ENCODE measurements at regions not wholly inside any gene's neighbourhood (a gene's known extent, or its start where the extent isn't known, plus 50 kb on each side); places are given as distances from the start of the nearest gene placed in this dataset.
"Not testable (repeated sequence)": the region's sequence is repeated elsewhere in the genome, so short reads cannot be mapped to it uniquely, and the experiment has no call there.

GRCh38 chr13:44669534-44669933 lies 93.4 kb upstream of the TSC22D1 start:
- no peaks in the 10 kb centered on the region for H4K20me1 ChIP-seq (ENCODE audit: insufficient read depth, low read length)
- H3K9me3 ChIP-seq (replicated peaks; ENCODE audit: insufficient read depth, low read length): no peaks in the 10 kb centered on the region
- no peaks in the 10 kb centered on the region for H3F3A ChIP-seq (ENCODE audit: insufficient read depth, low read length)
- H3K27ac ChIP-seq (ENCODE audit: low read length): no peak overlapping the region
- H3K9ac ChIP-seq (ENCODE audit: low read length): no peak overlapping the region
- H3K79me2 ChIP-seq (ENCODE audit: low read length): no peaks in the 10 kb centered on the region
- no peaks in the 10 kb centered on the region for H3K4me1 ChIP-seq (ENCODE audit: low read length)
- no peaks in the 10 kb centered on the region for H3K9me2 ChIP-seq (replicated peaks; ENCODE audit: insufficient read depth, low read length)
- H3K27me3 ChIP-seq (replicated peaks; ENCODE audit: insufficient read depth, low read length): no peaks in the 10 kb centered on the region
- DNase-seq: no peak
- no peak overlapping the region for H3K4me2 ChIP-seq (ENCODE audit: low read depth, low read length)
- H3K4me3 ChIP-seq (ENCODE audit: low read length): no peak overlapping the region
- TF ChIP-seq EZH2phosphoT487 (IDR thresholded peaks at IDR 0.05; ENCODE audit: low read length) (no peak), CTCF (IDR thresholded peaks at IDR 0.05; ENCODE audit: low read length) (no peak), EZH2 (optimal IDR thresholded peaks at IDR 0.05; ENCODE audit: low read depth, low read length) (no peak)
- no peaks in the 10 kb centered on the region for H3K36me3 ChIP-seq (replicated peaks; ENCODE audit: insufficient read depth, low read length)
- H2AFZ ChIP-seq (ENCODE audit: low read length): no peak overlapping the region

GRCh38 chr13:44668688-44669087 lies 92.6 kb upstream of the TSC22D1 start:
- TF ChIP-seq EZH2 (optimal IDR thresholded peaks at IDR 0.05; ENCODE audit: low read depth, low read length) (no peak), CTCF (IDR thresholded peaks at IDR 0.05; ENCODE audit: low read length) (no peak), EZH2phosphoT487 (IDR thresholded peaks at IDR 0.05; ENCODE audit: low read length) (no peak)
- no peaks in the 10 kb centered on the region for H3K9me2 ChIP-seq (replicated peaks; ENCODE audit: insufficient read depth, low read length)
- no peak overlapping the region for H3K4me3 ChIP-seq (ENCODE audit: low read length)
- H3K27ac ChIP-seq (ENCODE audit: low read length): no peak overlapping the region
- no peaks in the 10 kb centered on the region for H3K36me3 ChIP-seq (replicated peaks; ENCODE audit: insufficient read depth, low read length)
- H3K9ac ChIP-seq (ENCODE audit: low read length): no peak overlapping the region
- no peaks in the 10 kb centered on the region for H3K79me2 ChIP-seq (ENCODE audit: low read length)
- no peak overlapping the region for H2AFZ ChIP-seq (ENCODE audit: low read length)
- DNase-seq: no peak
- no peaks in the 10 kb centered on the region for H4K20me1 ChIP-seq (ENCODE audit: insufficient read depth, low read length)
- H3K4me1 ChIP-seq (ENCODE audit: low read length): no peaks in the 10 kb centered on the region
- no peak overlapping the region for H3K4me2 ChIP-seq (ENCODE audit: low read depth, low read length)
- no peaks in the 10 kb centered on the region for H3K9me3 ChIP-seq (replicated peaks; ENCODE audit: insufficient read depth, low read length)
- H3K27me3 ChIP-seq (replicated peaks; ENCODE audit: insufficient read depth, low read length): no peaks in the 10 kb centered on the region
- no peaks in the 10 kb centered on the region for H3F3A ChIP-seq (ENCODE audit: insufficient read depth, low read length)

- Histone ChIP-seq H3K9me3 (replicated peaks; ENCODE audit: insufficient read depth, low read length) (no peaks in the 10 kb centered on the region), H3F3A (ENCODE audit: insufficient read depth, low read length) (no peaks in the 10 kb centered on the region), H3K27ac (ENCODE audit: low read length) (no peak overlapping the region), H3K9me2 (replicated peaks; ENCODE audit: insufficient read depth, low read length) (no peaks in the 10 kb centered on the region), H2AFZ (ENCODE audit: low read length) (no peak overlapping the region), H4K20me1 (ENCODE audit: insufficient read depth, low read length) (no peaks in the 10 kb centered on the region), H3K9ac (ENCODE audit: low read length) (no peak overlapping the region), H3K4me3 (ENCODE audit: low read length) (no peak overlapping the region), H3K36me3 (replicated peaks; ENCODE audit: insufficient read depth, low read length) (no peaks in the 10 kb centered on the region), H3K79me2 (ENCODE audit: low read length) (no peaks in the 10 kb centered on the region), H3K4me2 (ENCODE audit: low read depth, low read length) (no peak overlapping the region), H3K4me1 (ENCODE audit: low read length) (no peaks in the 10 kb centered on the region), H3K27me3 (replicated peaks; ENCODE audit: insufficient read depth, low read length) (no peaks in the 10 kb centered on the region)
- DNase-seq: no peak
- TF ChIP-seq EZH2 (optimal IDR thresholded peaks at IDR 0.05; ENCODE audit: low read depth, low read length) (no peak), CTCF (IDR thresholded peaks at IDR 0.05; ENCODE audit: low read length) (no peak), EZH2phosphoT487 (IDR thresholded peaks at IDR 0.05; ENCODE audit: low read length) (no peak)
These were observed 91.8 kb upstream of the TSC22D1 start for GRCh38 chr13:44667943-44668342.

- H3K9me3 ChIP-seq (replicated peaks; ENCODE audit: insufficient read depth, low read length); H4K20me1 ChIP-seq (ENCODE audit: insufficient read depth, low read length); H3F3A ChIP-seq (ENCODE audit: insufficient read depth, low read length); H3K9ac ChIP-seq (ENCODE audit: low read length); H3K9me2 ChIP-seq (replicated peaks; ENCODE audit: insufficient read depth, low read length); H3K36me3 ChIP-seq (replicated peaks; ENCODE audit: insufficient read depth, low read length); H3K79me2 ChIP-seq (ENCODE audit: low read length); H3K27me3 ChIP-seq (replicated peaks; ENCODE audit: insufficient read depth, low read length); DNase-seq; H3K27ac ChIP-seq (ENCODE audit: low read length); H3K4me2 ChIP-seq (ENCODE audit: low read depth, low read length); H3K4me3 ChIP-seq (ENCODE audit: low read length); H2AFZ ChIP-seq (ENCODE audit: low read length); H3K4me1 ChIP-seq (ENCODE audit: low read length): not testable (repeated sequence)
These were observed 90.4 kb upstream of the TSC22D1 start for GRCh38 chr13:44666538-44666937.
